Chondrocyte (in vitro differentiated cells): ENCODE measurements at regions not wholly inside any gene's neighbourhood (a gene's known extent, or its start where the extent isn't known, plus 50 kb on each side); places are given as distances from the start of the nearest gene placed in this dataset.
"Not testable (repeated sequence)": the region's sequence is repeated elsewhere in the genome, so short reads cannot be mapped to it uniquely, and the experiment has no call there.

Experiments used
- DNase-seq: peaks from one replicate; pipeline ENCODE4 v3.0.0; 2021; ENCODE audit warnings: mixed read lengths, low spot score
- H3K27ac Mint-ChIP-seq: one replicate; pipeline ENCODE4 v1.8.0; 2021; ENCODE audit warnings: mild to moderate bottlenecking, moderate library complexity, mixed read lengths; ENCODE audit not compliant: unreplicated experiment
- H3K27me3 Mint-ChIP-seq: 2 replicates; pipeline ENCODE4 v1.8.0; 2021; ENCODE audit warnings: low read depth, mixed read lengths
- H3K36me3 Mint-ChIP-seq: 2 replicates; pipeline ENCODE4 v1.8.0; 2021; ENCODE audit warnings: low read depth, mixed read lengths
- H3K4me1 Mint-ChIP-seq: 2 replicates; pipeline ENCODE4 v1.8.0; 2021; ENCODE audit warnings: low read depth, mild to moderate bottlenecking, mixed read lengths
- H3K4me3 Mint-ChIP-seq: one replicate; pipeline ENCODE4 v1.8.0; 2021; ENCODE audit warnings: mild to moderate bottlenecking, moderate library complexity, mixed read lengths; ENCODE audit not compliant: unreplicated experiment
- H3K9me3 Mint-ChIP-seq: 2 replicates; pipeline ENCODE4 v1.8.0; 2021; ENCODE audit warnings: low read depth, mixed read lengths
- TF ChIP-seq, protein P1 (sequence below): fragments of 200-600 bp; sonication (generic); IDR thresholded peaks from 2 replicates; pipeline ENCODE4 v1.5.0; 2021; ENCODE audit warnings: antibody characterized with exemption, mild to moderate bottlenecking, moderate library complexity

GRCh38 chr21:13827201-13827600, 217.6 kb downstream of the POTED start:
- no peak overlapping the region for H3K4me3 Mint-ChIP-seq
- H3K4me1 Mint-ChIP-seq, result no peaks in the 10 kb centered on the region
- H3K27ac Mint-ChIP-seq, result no peak overlapping the region
- no peaks in the 10 kb centered on the region for H3K27me3 Mint-ChIP-seq
- TF ChIP-seq, protein P1, sequence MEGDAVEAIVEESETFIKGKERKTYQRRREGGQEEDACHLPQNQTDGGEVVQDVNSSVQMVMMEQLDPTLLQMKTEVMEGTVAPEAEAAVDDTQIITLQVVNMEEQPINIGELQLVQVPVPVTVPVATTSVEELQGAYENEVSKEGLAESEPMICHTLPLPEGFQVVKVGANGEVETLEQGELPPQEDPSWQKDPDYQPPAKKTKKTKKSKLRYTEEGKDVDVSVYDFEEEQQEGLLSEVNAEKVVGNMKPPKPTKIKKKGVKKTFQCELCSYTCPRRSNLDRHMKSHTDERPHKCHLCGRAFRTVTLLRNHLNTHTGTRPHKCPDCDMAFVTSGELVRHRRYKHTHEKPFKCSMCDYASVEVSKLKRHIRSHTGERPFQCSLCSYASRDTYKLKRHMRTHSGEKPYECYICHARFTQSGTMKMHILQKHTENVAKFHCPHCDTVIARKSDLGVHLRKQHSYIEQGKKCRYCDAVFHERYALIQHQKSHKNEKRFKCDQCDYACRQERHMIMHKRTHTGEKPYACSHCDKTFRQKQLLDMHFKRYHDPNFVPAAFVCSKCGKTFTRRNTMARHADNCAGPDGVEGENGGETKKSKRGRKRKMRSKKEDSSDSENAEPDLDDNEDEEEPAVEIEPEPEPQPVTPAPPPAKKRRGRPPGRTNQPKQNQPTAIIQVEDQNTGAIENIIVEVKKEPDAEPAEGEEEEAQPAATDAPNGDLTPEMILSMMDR, result no peak
- DNase-seq, result no peak
- peaks cover 46% of the 10 kb centered on the region for H3K9me3 Mint-ChIP-seq
- peaks cover 2% of the 10 kb centered on the region for H3K36me3 Mint-ChIP-seq

- not testable (repeated sequence) for H3K27ac Mint-ChIP-seq, DNase-seq, H3K4me1 Mint-ChIP-seq, H3K4me3 Mint-ChIP-seq, H3K27me3 Mint-ChIP-seq, H3K36me3 Mint-ChIP-seq
- peaks cover 44% of the 10 kb centered on the region for H3K9me3 Mint-ChIP-seq
Observed at GRCh38 chr21:13826511-13826910, 216.9 kb downstream of the POTED start.

GRCh38 chr21:13825218-13825778, 215.7 kb downstream of the POTED start:
- peaks cover 49% of the 10 kb centered on the region for H3K9me3 Mint-ChIP-seq
- not testable (repeated sequence) for H3K36me3 Mint-ChIP-seq, DNase-seq, H3K27ac Mint-ChIP-seq, H3K4me1 Mint-ChIP-seq, H3K4me3 Mint-ChIP-seq, H3K27me3 Mint-ChIP-seq

DNA sequence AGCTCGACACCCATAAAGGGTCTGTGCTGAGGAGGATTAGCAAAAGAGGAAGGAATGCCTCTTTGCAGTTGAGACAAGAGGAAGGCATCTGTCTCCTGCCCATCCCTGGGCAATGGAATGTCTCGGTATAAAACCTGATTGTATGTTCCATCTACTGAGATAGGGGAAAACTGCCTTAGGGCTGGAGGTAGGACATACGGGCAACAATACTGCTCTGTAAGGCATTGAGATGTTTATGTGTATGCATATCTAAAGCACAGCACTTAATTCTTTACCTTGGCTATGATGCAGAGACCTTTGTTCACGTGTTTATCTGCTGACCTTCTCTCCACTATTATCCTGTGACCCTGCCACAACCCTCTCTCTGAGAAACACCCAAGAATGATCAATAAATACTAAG, 210.7 kb downstream of the POTED start:
- H3K27me3 Mint-ChIP-seq, H3K4me3 Mint-ChIP-seq, H3K36me3 Mint-ChIP-seq, DNase-seq, H3K4me1 Mint-ChIP-seq, H3K27ac Mint-ChIP-seq: not testable (repeated sequence)
- H3K9me3 Mint-ChIP-seq, result peaks cover 53% of the 10 kb centered on the region

DNA sequence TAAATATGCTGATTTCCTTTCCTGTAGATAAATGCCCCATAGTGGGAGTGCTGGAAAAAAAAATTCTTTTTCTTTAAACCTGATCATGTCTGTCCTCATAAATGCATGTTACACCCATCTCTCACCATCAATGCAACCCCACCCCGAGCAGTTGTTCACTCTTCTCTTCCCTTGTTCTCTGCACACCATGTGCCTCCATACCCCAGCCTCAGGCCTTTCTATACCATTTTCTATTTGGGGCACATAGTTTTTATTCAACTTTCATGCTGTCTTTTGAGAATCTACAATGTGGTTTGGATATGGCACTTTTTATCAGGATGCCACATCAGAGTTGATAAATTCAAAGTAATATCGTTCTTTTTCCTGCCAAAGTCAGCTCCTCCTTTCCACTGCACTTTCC, 202.6 kb downstream of the POTED start:
- H3K4me1 Mint-ChIP-seq, DNase-seq, H3K27ac Mint-ChIP-seq, H3K36me3 Mint-ChIP-seq, H3K4me3 Mint-ChIP-seq, H3K27me3 Mint-ChIP-seq: not testable (repeated sequence)
- peaks cover 59% of the 10 kb centered on the region for H3K9me3 Mint-ChIP-seq

- not testable (repeated sequence) for DNase-seq, H3K27me3 Mint-ChIP-seq, H3K27ac Mint-ChIP-seq, H3K36me3 Mint-ChIP-seq, H3K4me1 Mint-ChIP-seq, H3K4me3 Mint-ChIP-seq
- H3K9me3 Mint-ChIP-seq, result peaks cover 62% of the 10 kb centered on the region
Observed at GRCh38 chr21:13810559-13810958, 201.0 kb downstream of the POTED start.

- not testable (repeated sequence) for DNase-seq, H3K27ac Mint-ChIP-seq, H3K36me3 Mint-ChIP-seq, H3K4me3 Mint-ChIP-seq, H3K27me3 Mint-ChIP-seq, H3K4me1 Mint-ChIP-seq
- H3K9me3 Mint-ChIP-seq, result peaks cover 56% of the 10 kb centered on the region
Observed at GRCh38 chr21:13806444-13806843, 196.9 kb downstream of the POTED start.

- not testable (repeated sequence) for H3K4me3 Mint-ChIP-seq, H3K36me3 Mint-ChIP-seq
- H3K9me3 Mint-ChIP-seq, result peaks cover 43% of the 10 kb centered on the region
Observed at GRCh38 chr21:13802757-13803156, 193.2 kb downstream of the POTED start.

More at GRCh38 chr21:13802757-13803156, 193.2 kb downstream of the POTED start:
- H3K27me3 Mint-ChIP-seq, DNase-seq, H3K27ac Mint-ChIP-seq, H3K4me1 Mint-ChIP-seq: not testable (repeated sequence)
